ENCODE measurements at regions not wholly inside any gene's neighbourhood (a gene's known extent, or its start where the extent isn't known, plus 50 kb on each side); places are given as distances from the start of the nearest gene placed in this dataset.
A peak's percentile ranks its signal among the peaks of the same experiment; 100 is the strongest.
"Not testable (repeated sequence)": the region's sequence is repeated elsewhere in the genome, so short reads cannot be mapped to it uniquely, and the experiment has no call there.

DNA sequence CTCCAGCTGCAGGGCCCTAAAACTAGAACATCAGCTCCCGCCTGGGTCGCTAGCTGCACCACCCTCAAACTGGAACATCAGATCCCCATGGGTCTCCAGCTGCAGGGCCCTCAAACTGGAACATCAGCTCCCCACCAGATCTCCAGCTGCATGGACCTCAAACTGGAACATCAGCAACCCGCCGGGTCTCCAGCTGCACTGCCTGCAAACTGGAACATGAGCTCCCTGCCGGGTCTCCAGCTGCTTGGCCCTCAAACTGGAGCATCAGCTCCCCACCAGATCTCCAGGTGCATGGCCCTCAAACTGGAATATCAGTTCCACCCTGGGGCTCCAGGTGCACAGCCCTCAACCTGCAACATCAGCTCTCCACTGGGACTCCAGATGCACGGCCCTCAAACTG, 82.7 kb downstream of the TFRC start:
- not testable (repeated sequence) for DNase-seq

DNA sequence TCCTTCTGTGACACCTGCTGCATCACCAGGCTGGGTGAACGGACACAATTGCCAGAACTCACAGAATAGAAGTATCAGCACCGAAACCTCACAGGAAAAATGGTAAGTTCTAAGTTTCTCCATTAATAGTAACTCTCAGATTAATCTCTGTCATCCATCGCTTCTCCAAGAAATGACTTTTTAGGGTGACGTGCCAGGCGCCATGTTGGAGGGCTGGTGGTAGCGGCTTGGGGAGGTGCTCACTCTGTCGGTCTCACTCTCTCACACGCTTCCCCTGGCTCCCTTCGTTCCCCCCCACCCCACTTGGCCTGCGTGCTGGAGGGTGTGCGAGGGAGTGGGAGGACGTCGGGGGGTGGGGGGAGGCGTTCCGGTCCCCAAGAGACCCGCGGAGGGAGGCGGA, 85.6 kb downstream of the TFRC start:
- not testable (repeated sequence) for DNase-seq

- peak; percentile 73 for DNase-seq
These were observed 86.0 kb upstream of the TNK2 start for GRCh38 chr3:195994343-195994742.

GRCh38 chr3:195993671-195994070, 85.3 kb upstream of the TNK2 start:
- DNase-seq, result not testable (repeated sequence)

GRCh38 chr3:195992956-195993595, 84.7 kb upstream of the TNK2 start:
- not testable (repeated sequence) for DNase-seq

DNA sequence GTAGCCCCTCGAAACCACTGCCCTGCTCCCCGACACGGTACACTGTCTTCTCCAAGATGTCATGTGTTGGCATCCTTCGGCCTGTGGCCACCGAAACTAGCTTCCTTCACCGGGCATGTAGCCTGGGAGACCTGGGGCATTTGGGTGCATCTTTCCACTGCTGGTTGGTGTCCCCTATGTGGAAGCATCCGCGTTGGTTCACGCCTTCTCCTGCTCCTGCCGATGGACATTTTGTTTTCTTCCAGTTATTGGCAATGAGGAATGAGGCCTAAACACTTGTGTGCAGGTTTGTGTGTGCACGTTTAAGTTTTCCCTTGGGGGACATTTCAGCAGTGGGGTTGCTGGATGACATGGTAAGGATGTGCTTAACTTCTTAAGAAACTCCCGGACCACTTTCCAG, 83.6 kb upstream of the TNK2 start:
- not testable (repeated sequence) for DNase-seq

DNA sequence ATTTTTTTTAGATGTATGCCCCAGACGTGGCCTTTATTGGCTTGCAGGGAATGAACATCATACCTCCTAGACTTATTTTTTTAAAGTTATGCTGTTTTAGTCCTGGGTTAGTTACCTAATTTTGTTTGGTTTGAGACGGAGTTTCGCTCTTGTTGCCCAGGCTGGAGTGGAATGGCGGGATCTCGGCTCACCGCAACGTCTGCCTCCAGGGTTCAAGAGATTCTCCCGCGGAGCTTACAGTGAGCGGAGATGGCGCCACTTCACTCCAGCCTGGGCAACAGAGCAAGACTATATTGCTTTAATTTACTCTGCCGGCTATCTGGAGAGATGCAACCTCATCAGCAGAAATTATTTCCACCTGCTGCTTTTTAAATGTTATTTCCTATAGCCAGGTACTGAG, 82.9 kb upstream of the TNK2 start:
- DNase-seq, result not testable (repeated sequence)

DNA sequence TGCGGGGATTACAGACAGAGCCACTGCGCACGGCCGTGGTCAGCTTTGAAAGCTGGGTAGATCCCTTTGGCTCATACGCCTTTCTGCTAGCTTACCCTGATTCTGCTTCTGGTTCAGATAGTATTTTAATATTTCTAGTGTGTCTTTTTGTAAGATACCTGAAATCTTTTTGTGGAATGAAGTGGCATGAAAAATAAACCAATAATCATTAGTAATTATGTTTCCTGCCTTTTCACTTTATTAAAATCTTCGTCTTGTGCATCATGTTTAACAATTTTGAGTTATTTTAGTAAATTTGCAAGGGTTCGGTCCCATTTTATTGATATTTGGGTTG, 82.5 kb upstream of the TNK2 start:
- DNase-seq, result not testable (repeated sequence)

- peak; percentile 96 for DNase-seq
These were observed 81.8 kb upstream of the TNK2 start for GRCh38 chr3:195989921-195990840.

DNA sequence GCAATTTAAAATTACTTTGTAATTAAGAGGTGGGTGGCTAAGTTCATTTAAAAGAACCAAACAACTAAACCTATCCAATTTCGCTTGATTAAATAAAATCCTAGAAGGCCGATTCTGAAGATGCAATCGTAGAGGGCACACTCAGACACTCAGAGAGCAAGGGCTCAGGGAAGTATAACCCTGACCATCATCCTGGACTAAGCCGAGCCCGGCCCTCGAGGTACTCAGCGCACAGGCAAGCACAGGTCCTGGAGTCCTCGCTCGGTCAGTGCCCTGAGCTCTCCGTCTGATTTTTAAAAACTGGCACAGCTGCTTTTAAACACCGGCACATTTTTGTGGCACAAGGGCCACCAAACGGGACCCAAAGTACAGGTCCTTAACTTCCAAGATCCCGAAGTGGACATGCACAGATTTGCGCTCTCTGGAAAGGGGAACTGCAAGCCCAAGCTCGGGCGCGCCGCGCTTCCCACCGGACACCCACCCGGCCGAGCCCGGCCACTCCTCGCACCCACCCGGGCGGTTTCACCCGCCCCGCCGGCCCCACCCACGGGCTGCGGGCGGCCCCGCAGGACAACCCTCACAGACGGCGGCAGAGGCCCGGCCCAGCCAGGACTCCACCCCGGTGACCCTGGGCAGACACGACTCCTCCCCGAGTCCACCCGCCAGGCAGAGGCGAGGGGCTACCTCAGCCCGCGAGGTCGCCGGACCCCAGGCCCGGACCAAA, 81.0 kb upstream of the TNK2 start:
- DNase-seq, result peak; percentile 31

DNA sequence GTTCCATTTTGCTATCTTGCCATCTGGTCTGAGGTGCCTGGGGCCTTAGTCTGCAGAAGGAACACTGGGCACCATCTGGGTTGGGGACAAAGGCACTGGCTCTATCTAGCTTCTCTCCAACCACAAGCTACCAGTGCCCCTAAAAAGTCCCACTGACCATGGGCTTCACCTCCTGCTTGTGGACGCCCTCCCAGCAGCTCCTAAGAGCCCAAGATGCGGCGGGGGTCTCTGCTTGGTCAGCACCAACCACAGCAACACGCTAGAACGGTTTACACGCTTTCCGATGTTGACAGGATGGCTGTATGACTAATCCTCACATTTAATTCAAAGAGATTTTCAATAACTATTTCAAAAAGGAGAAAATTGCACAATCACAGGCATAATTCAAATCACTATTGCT, 80.4 kb upstream of the TNK2 start:
- DNase-seq, result not testable (repeated sequence)

DNA sequence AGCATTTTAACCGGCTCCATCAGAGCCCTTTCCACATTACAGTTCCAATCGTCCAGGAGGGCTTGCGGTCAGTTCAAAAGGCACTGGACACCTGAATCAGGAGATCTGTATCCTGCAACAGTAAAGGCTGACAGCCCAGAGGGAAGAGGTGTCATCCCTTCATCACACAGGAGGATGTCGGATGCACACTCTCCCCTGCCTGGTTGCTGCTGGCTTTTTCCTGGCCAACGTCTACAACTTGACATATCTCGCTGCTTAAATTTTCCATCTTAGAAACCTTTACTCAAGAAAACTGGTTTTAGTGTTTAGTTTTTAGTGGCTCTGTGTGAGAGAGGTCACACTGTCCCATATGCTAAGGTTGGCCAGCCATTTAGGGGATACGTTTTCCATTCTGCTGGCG, 78.7 kb upstream of the TNK2 start:
- DNase-seq, result not testable (repeated sequence)

GRCh38 chr3:195986576-195986975, 78.2 kb upstream of the TNK2 start:
- not testable (repeated sequence) for DNase-seq

DNA sequence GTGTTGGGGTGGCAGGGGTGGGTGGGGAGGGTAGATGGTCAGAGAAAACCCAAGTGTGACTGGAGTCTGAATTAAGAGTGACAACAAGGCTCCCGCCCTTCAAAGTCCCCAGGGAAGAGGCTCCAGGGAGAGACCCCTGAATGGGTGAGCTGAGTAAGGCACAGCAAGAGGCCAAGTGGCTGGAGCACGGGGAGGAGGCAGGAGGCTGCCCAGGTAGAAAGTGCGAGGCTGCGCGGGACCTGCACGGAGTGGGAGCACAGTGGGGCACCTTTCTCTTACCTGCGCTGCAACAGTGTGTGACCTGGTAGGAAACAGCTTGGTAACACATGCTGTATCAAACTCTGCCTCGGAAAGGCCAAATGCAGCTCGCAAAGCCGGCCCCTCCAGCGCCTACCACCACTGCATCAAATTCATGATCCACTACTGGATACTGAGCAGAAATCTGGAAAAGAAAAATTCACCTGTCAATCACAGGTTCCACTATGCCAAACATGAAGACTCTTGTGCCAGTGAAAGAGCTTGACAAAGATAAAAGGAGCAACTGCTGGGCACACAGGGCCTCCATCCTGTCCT, 77.1 kb upstream of the TNK2 start:
- not testable (repeated sequence) for DNase-seq

DNA sequence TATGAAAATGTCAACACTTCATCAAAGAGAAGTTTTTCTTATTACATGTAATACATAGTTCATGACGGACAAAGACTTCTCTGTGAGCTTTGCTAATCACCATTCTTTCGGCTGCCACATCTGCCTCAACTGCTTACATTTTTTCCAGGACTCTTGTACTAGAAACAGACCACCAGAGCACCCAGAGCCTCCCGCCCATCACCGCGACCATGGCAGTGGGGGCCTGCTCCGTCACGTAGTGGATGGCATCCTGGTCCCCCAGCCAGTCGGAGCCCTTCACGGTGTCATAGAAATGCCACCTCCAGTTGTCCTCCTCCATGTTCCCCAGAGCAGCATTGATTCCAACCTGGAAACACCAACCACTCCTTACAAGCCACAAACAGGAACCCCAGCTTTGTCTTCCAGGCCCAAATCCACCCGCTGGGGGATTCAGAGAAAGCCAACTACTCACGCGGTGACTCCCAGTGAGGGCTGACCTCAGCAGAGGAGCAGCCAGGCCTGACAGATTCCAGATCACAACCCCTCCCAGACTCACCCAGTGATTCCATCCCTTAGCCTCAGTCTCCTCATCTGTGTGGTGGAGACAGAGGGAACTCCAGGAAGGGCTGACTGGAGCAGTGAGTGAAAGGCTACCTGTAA, 76.2 kb upstream of the TNK2 start:
- DNase-seq, result not testable (repeated sequence)

DNA sequence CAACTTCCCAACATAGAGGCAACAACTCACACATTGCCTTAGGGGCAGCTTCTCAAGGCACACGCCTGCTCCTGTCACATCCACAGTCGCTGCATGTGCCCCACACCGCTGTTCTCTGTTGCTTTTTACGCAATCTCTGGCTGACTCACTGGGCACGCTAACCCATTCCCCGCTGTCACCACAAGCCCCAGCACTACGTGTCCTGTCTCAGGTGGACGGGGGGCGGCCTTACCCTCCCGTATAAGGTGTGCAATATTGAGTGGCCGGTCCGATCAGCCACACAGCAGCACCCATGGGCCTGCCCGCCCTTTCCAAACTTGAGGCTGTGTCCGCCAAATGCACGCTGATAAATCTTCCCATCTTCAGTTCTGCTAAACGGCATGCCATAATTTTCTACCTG, 75.5 kb upstream of the TNK2 start:
- DNase-seq, result not testable (repeated sequence)

GRCh38 chr3:195982754-195983153, 74.4 kb upstream of the TNK2 start:
- DNase-seq, result not testable (repeated sequence)

- DNase-seq, result not testable (repeated sequence)
These were observed 73.4 kb upstream of the TNK2 start for GRCh38 chr3:195981778-195982177.

DNA sequence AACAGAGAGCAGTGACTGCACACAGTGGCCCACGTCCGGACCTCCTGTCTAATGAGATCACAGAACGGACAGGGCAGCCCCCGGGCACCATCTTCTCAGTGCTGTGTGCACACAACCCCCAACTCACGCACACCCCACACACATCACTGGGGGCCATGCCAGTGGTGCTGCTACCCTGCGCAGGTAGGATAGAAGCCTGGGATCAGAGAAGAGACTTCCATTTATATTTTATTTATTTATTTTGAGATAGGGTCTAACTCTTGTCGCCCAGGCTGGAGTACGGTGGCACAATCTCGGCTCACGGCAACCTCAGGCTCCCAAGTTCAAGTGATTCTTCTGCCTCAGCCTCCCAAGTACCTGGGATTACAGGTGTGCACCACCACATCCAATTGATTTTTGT, 71.5 kb upstream of the TNK2 start:
- DNase-seq, result not testable (repeated sequence)

- not testable (repeated sequence) for DNase-seq
These were observed 70.2 kb upstream of the TNK2 start for GRCh38 chr3:195978585-195978984.

DNA sequence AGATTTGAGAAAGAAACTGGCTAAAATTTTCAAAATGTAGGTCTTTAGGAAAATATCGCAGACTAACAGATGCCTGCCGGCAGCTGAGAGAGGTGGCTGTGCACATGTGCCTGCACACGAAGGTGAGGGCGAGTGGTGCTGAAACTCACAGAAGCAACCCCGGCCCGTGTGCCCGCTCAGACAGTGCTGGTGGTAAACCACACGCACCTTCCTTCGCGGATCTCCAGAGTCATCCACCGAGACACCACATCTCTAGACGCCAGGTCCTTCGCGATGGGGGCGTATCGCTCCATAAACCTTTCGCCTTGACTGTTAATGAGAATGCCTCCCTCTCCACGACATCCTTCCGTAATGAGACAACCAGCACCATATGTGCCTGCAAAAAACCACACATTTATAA, 68.5 kb upstream of the TNK2 start:
- DNase-seq, result not testable (repeated sequence)

DNA sequence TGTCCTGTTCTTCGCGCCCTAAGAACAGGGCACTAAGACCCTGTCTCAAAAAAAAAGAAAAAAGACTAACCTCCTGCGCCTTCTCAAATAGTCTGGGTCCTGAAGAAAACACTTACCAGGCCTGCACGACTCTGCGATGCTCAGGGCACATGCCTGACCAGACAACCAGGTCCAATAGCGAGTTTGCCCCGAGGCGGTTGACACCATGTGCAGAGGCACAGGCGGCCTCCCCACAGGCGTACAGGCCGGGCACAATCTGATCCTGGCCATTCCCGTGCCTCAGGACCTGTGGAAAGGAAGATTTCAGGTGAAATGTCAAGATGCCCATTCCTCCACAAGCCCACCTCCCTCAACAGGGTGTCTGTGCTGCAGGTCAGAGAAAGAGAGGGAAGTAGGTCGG, 65.9 kb upstream of the TNK2 start:
- not testable (repeated sequence) for DNase-seq

DNA sequence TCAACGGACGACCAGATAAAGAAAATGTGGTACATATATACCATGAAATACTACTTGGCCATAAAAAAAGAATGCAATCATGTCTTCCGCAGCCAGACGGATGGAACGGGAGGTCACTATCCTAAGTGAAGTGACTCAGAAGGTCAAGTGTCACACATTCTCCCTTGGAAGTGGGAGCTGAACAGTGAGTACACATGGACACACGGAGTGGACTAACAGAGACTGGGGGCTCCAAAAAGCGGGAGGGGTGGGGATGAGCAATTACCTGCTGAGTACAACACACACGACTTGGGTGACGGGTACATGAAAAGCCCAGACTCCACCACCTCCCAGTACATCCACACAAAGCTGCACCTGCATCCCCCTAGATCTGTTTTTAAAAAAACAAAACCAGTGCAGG, 62.5 kb upstream of the TNK2 start:
- not testable (repeated sequence) for DNase-seq
